OCI-LY7 (cell line): ENCODE measurements at regions not wholly inside any gene's neighbourhood (a gene's known extent, or its start where the extent isn't known, plus 50 kb on each side); places are given as distances from the start of the nearest gene placed in this dataset.

Source experiments
- BruUV-seq: library from RNA; stranded (reverse); fragments of 400-500 nt; replicated peaks from 2 replicates; lab custom pipeline; 2021; lab: Mats Ljungman, UMichigan
- CTCF ChIA-PET: fragments of 300-600 bp; sonication (Branson Sonifier 250); formaldehyde crosslinking; loops from one replicate; lab custom pipeline; 2022; ENCODE audit warnings: antibody characterized with exemption; ENCODE audit not compliant: unreplicated experiment; lab: Charles Lee
- POLR2A ChIA-PET: fragments of 300-600 bp; sonication (Branson Sonifier 250); formaldehyde crosslinking; loops from one replicate; lab custom pipeline; 2022; ENCODE audit warnings: antibody characterized with exemption; lab: Charles Lee
- DNase-seq: peaks from one replicate; pipeline ENCODE4 v3.0.0-alpha.2; 2015; ENCODE audit warnings: low spot score
- H2AFZ ChIP-seq: fragments of 200-600 bp; sonication (generic), shearing (Covaris generic); 2 replicates; pipeline ENCODE4 v1.6.1; 2014; ENCODE audit warnings: mild to moderate bottlenecking, antibody characterized with exemption, low read length, moderate library complexity
- H3K27ac ChIP-seq: fragments of 200-600 bp; sonication (generic); 2 replicates; pipeline ENCODE4 v1.5.1; 2014; ENCODE audit warnings: mixed run types, low read depth, mild to moderate bottlenecking, moderate library complexity, low read length, inconsistent platforms; ENCODE audit not compliant: poor library complexity, severe bottlenecking
- H3K36me3 ChIP-seq: fragments of 200-600 bp; sonication (generic); 2 replicates; pipeline ENCODE4 v1.6.1; 2014; ENCODE audit warnings: mild to moderate bottlenecking, antibody characterized with exemption, low read length, moderate library complexity, mixed read lengths; ENCODE audit not compliant: insufficient read depth
- H3K4me1 ChIP-seq: fragments of 200-600 bp; sonication (generic); 2 replicates; pipeline ENCODE4 v1.5.1; 2014; ENCODE audit warnings: mild to moderate bottlenecking, low read length; ENCODE audit not compliant: insufficient read depth, poor library complexity, severe bottlenecking
- H3K4me2 ChIP-seq: fragments of 200-600 bp; sonication (generic); 2 replicates; pipeline ENCODE4 v1.6.1; 2014; ENCODE audit warnings: mild to moderate bottlenecking, low read length
- H3K4me3 ChIP-seq: fragments of 200-600 bp; sonication (generic); 2 replicates; pipeline ENCODE4 v1.5.1; 2014; ENCODE audit warnings: mild to moderate bottlenecking, low read depth, low read length; ENCODE audit not compliant: poor library complexity, severe bottlenecking
- H3K79me2 ChIP-seq: fragments of 200-600 bp; sonication (generic); 2 replicates; pipeline ENCODE4 v1.6.1; 2016; ENCODE audit warnings: low read depth, mild to moderate bottlenecking, low read length, moderate library complexity, mixed read lengths; ENCODE audit not compliant: insufficient read depth
- H3K9me2 ChIP-seq: fragments of 200-600 bp; sonication (generic); 2 replicates; pipeline ENCODE4 v1.6.1; 2016; ENCODE audit warnings: mild to moderate bottlenecking, low read length, mixed read lengths; ENCODE audit not compliant: insufficient read depth
- H3K9me3 ChIP-seq: fragments of 200-600 bp; sonication (generic); 2 replicates; pipeline ENCODE4 v1.6.1; 2014; ENCODE audit warnings: mild to moderate bottlenecking, mixed run types, low read length, mixed read lengths
- H4K20me1 ChIP-seq: fragments of 200-600 bp; sonication (generic); 2 replicates; pipeline ENCODE4 v1.6.1; 2014; ENCODE audit warnings: mild to moderate bottlenecking, antibody characterized with exemption, low read length, moderate library complexity, mixed read lengths; ENCODE audit not compliant: insufficient read depth
- CTCF ChIP-seq: fragments of 200-600 bp; sonication (generic); conservative IDR thresholded peaks from 2 replicates; pipeline ENCODE4 v1.5.1; 2014; ENCODE audit warnings: mild to moderate bottlenecking, antibody characterized with exemption, low read length, moderate library complexity, mixed read lengths
- EZH2phosphoT487 ChIP-seq: fragments of 200-600 bp; sonication (generic); IDR thresholded peaks from 2 replicates; pipeline ENCODE4 v1.6.1; 2018; ENCODE audit warnings: low read depth, borderline replicate concordance, mild to moderate bottlenecking, mixed run types, antibody characterized with exemption, low read length, moderate library complexity, mixed read lengths
- intact Hi-C: fragments of 100-400 bp; cut with micrococcal nuclease; formaldehyde crosslinking; loops from one replicate; pipeline ENCODE4 v1.10.0; 2022; ENCODE audit not compliant: unreplicated experiment

- BruUV-seq: no TSS peak
- H3K4me2 ChIP-seq: no peak overlapping the region
- no peaks in the 10 kb centered on the region for H3K36me3 ChIP-seq
- no peak for DNase-seq
- H3K79me2 ChIP-seq: no peaks in the 10 kb centered on the region
- POLR2A ChIA-PET: no interaction called here
- no peak overlapping the region for H3K27ac ChIP-seq
- H4K20me1 ChIP-seq: no peaks in the 10 kb centered on the region
- H3K9me3 ChIP-seq: no peaks in the 10 kb centered on the region
- TF ChIP-seq EZH2phosphoT487 (no peak), CTCF (no peak)
- no peaks in the 10 kb centered on the region; the same call in 1 of the 2 replicates for H3K9me2 ChIP-seq
- H2AFZ ChIP-seq: no peak overlapping the region
- H3K4me1 ChIP-seq: no peaks in the 10 kb centered on the region
- CTCF ChIA-PET: interaction anchor here (0.8 kb wide), 1 partner anchor 8 kb away, joined by 3 read pairs; no protein-coding TSS in a partner anchor
- intact Hi-C loops: no loop called here
- no peak overlapping the region for H3K4me3 ChIP-seq
Measured at GRCh38 chr2:67851956-67852824, 210.6 kb downstream of the C1D start.

- ChIA-PET POLR2A (interaction anchor here (0.6 kb wide), 1 partner anchor 140 kb away, joined by 3 read pairs; no protein-coding TSS in a partner anchor), CTCF (interaction anchor here (0.6 kb wide), 1 partner anchor 1421 kb away, joined by 4 read pairs; no protein-coding TSS in a partner anchor)
- no peaks in the 10 kb centered on the region for H3K4me1 ChIP-seq
- no peaks in the 10 kb centered on the region for H3K79me2 ChIP-seq
- H3K9me3 ChIP-seq: no peaks in the 10 kb centered on the region
- BruUV-seq: no TSS peak
- TF ChIP-seq EZH2phosphoT487: no peak
- no peak for TF ChIP-seq CTCF
- H4K20me1 ChIP-seq: no peaks in the 10 kb centered on the region
- no peaks in the 10 kb centered on the region; the same call in 1 of the 2 replicates for H3K9me2 ChIP-seq
- H3K4me2 ChIP-seq: no peak overlapping the region
- intact Hi-C loops: no loop called here
- no peaks in the 10 kb centered on the region for H3K36me3 ChIP-seq
- DNase-seq: no peak
- no peak overlapping the region for H3K27ac ChIP-seq
- H2AFZ ChIP-seq: no peak overlapping the region
- H3K4me3 ChIP-seq: no peak overlapping the region
Measured at GRCh38 chr2:67854103-67854743, 208.6 kb downstream of the C1D start.
